ENCODE measurements at regions not wholly inside any gene's neighbourhood (a gene's known extent, or its start where the extent isn't known, plus 50 kb on each side); places are given as distances from the start of the nearest gene placed in this dataset.

- intact Hi-C loops (cut with micrococcal nuclease; ENCODE audit: unreplicated experiment): no loop called here
- ChIA-PET POLR2A (no interaction called here), CTCF (ENCODE audit: unreplicated experiment) (no interaction called here)
- Histone ChIP-seq H3K27ac (ENCODE audit: low read depth, low read length, poor library complexity, severe bottlenecking) (no peak overlapping the region), H3K36me3 (ENCODE audit: insufficient read depth, low read length) (no peaks in the 10 kb centered on the region), H3K9me3 (ENCODE audit: low read length) (no peaks in the 10 kb centered on the region), H3K4me3 (ENCODE audit: low read depth, low read length, poor library complexity, severe bottlenecking) (no peak overlapping the region), H4K20me1 (ENCODE audit: insufficient read depth, low read length) (no peaks in the 10 kb centered on the region), H2AFZ (ENCODE audit: low read length) (no peak overlapping the region), H3K4me1 (ENCODE audit: insufficient read depth, low read length, poor library complexity, severe bottlenecking) (no peaks in the 10 kb centered on the region), H3K79me2 (ENCODE audit: insufficient read depth, low read depth, low read length) (no peaks in the 10 kb centered on the region), H3K4me2 (ENCODE audit: low read length) (no peak overlapping the region), H3K9me2 (ENCODE audit: insufficient read depth, low read length) (no peaks in the 10 kb centered on the region)
- BruUV-seq (replicated peaks): no TSS peak
- TF ChIP-seq CTCF (conservative IDR thresholded peaks at IDR 0.05; ENCODE audit: low read length) (no peak), EZH2phosphoT487 (IDR thresholded peaks at IDR 0.05; ENCODE audit: borderline replicate concordance, low read depth, low read length) (no peak)
- DNase-seq (ENCODE audit: low spot score): no peak
Measured at GRCh38 chr14:101325319-101325718, 236.0 kb upstream of the DIO3 start.

- BruUV-seq (replicated peaks): no TSS peak
- H2AFZ ChIP-seq (ENCODE audit: low read length): no peak overlapping the region
- H3K4me1 ChIP-seq (ENCODE audit: insufficient read depth, low read length, poor library complexity, severe bottlenecking): no peaks in the 10 kb centered on the region
- H3K9me2 ChIP-seq (ENCODE audit: insufficient read depth, low read length): no peaks in the 10 kb centered on the region
- no peak for DNase-seq (ENCODE audit: low spot score)
- no peak overlapping the region for H3K4me3 ChIP-seq (ENCODE audit: low read depth, low read length, poor library complexity, severe bottlenecking)
- H3K36me3 ChIP-seq (ENCODE audit: insufficient read depth, low read length): no peaks in the 10 kb centered on the region
- H3K27ac ChIP-seq (ENCODE audit: low read depth, low read length, poor library complexity, severe bottlenecking): no peak overlapping the region
- H3K79me2 ChIP-seq (ENCODE audit: insufficient read depth, low read depth, low read length): no peaks in the 10 kb centered on the region
- no peaks in the 10 kb centered on the region for H4K20me1 ChIP-seq (ENCODE audit: insufficient read depth, low read length)
- intact Hi-C loops (cut with micrococcal nuclease; ENCODE audit: unreplicated experiment): no loop called here
- H3K9me3 ChIP-seq (ENCODE audit: low read length): no peaks in the 10 kb centered on the region
- H3K4me2 ChIP-seq (ENCODE audit: low read length): no peak overlapping the region
- TF ChIP-seq CTCF (conservative IDR thresholded peaks at IDR 0.05; ENCODE audit: low read length) (no peak), EZH2phosphoT487 (IDR thresholded peaks at IDR 0.05; ENCODE audit: borderline replicate concordance, low read depth, low read length) (no peak)
- CTCF ChIA-PET (ENCODE audit: unreplicated experiment): no interaction called here
- POLR2A ChIA-PET: no interaction called here
Measured at GRCh38 chr14:101328412-101329028, 232.8 kb upstream of the DIO3 start.

GRCh38 chr14:101330416-101331140 lies 230.7 kb upstream of the DIO3 start:
- no TSS peak for BruUV-seq (replicated peaks)
- TF ChIP-seq EZH2phosphoT487 (IDR thresholded peaks at IDR 0.05; ENCODE audit: borderline replicate concordance, low read depth, low read length) (no peak), CTCF (conservative IDR thresholded peaks at IDR 0.05; ENCODE audit: low read length) (no peak)
- CTCF ChIA-PET (ENCODE audit: unreplicated experiment): no interaction called here

More at GRCh38 chr14:101330416-101331140, 230.7 kb upstream of the DIO3 start:
- Histone ChIP-seq H3K9me3 (ENCODE audit: low read length) (no peaks in the 10 kb centered on the region), H3K4me3 (ENCODE audit: low read depth, low read length, poor library complexity, severe bottlenecking) (no peak overlapping the region), H4K20me1 (ENCODE audit: insufficient read depth, low read length) (no peaks in the 10 kb centered on the region), H2AFZ (ENCODE audit: low read length) (no peak overlapping the region), H3K27ac (ENCODE audit: low read depth, low read length, poor library complexity, severe bottlenecking) (no peak overlapping the region), H3K79me2 (ENCODE audit: insufficient read depth, low read depth, low read length) (no peaks in the 10 kb centered on the region), H3K4me1 (ENCODE audit: insufficient read depth, low read length, poor library complexity, severe bottlenecking) (no peaks in the 10 kb centered on the region), H3K9me2 (ENCODE audit: insufficient read depth, low read length) (no peaks in the 10 kb centered on the region), H3K36me3 (ENCODE audit: insufficient read depth, low read length) (no peaks in the 10 kb centered on the region), H3K4me2 (ENCODE audit: low read length) (no peak overlapping the region)
- intact Hi-C loops (cut with micrococcal nuclease; ENCODE audit: unreplicated experiment): no loop called here
- no peak for DNase-seq (ENCODE audit: low spot score)
- POLR2A ChIA-PET: interaction anchor here (1.0 kb wide), 1 partner anchor 9 kb away, joined by 3 read pairs; no protein-coding TSS in a partner anchor

All from OCI-LY7 (cell line).